OCI-LY1 (cell line): ENCODE measurements at regions not wholly inside any gene's neighbourhood (a gene's known extent, or its start where the extent isn't known, plus 50 kb on each side); places are given as distances from the start of the nearest gene placed in this dataset.
A peak's percentile ranks its signal among the peaks of the same experiment; 100 is the strongest.

Experiments
- H2AFZ ChIP-seq: fragments of 200-600 bp; sonication (generic), shearing (Covaris generic); 2 replicates; pipeline ENCODE4 v1.6.0; 2014; ENCODE audit warnings: antibody characterized with exemption, mild to moderate bottlenecking, low read length
- H3F3A ChIP-seq: fragments of 200-600 bp; sonication (generic), shearing (Covaris generic); 2 replicates; pipeline ENCODE4 v1.6.0; 2014; ENCODE audit warnings: mild to moderate bottlenecking, antibody characterized with exemption, low read length, moderate library complexity; ENCODE audit not compliant: insufficient read depth
- H3K27ac ChIP-seq: fragments of 200-600 bp; sonication (generic); 2 replicates; pipeline ENCODE4 v1.5.1; 2014; ENCODE audit warnings: low read length, mixed run types, mild to moderate bottlenecking, low read depth; ENCODE audit not compliant: poor library complexity, severe bottlenecking
- H3K27me3 ChIP-seq: fragments of 200-600 bp; sonication (generic); 2 replicates; pipeline ENCODE4 v1.6.0; 2014; ENCODE audit warnings: antibody characterized with exemption, mild to moderate bottlenecking, low read length, moderate library complexity; ENCODE audit not compliant: insufficient read depth
- H3K36me3 ChIP-seq: fragments of 200-600 bp; sonication (generic); 2 replicates; pipeline ENCODE4 v1.6.1; 2014; ENCODE audit warnings: mild to moderate bottlenecking, antibody characterized with exemption, low read length, moderate library complexity, mixed read lengths; ENCODE audit not compliant: insufficient read depth
- H3K4me1 ChIP-seq: fragments of 200-600 bp; sonication (generic); 2 replicates; pipeline ENCODE4 v1.5.1; 2014; ENCODE audit warnings: mild to moderate bottlenecking, low read length, moderate library complexity; ENCODE audit not compliant: insufficient read depth, severe bottlenecking
- H3K4me2 ChIP-seq: fragments of 200-600 bp; sonication (generic), shearing (Covaris generic); 2 replicates; pipeline ENCODE4 v1.6.1; 2014; ENCODE audit warnings: low read length
- H3K4me3 ChIP-seq: fragments of 200-600 bp; sonication (generic); 2 replicates; pipeline ENCODE4 v1.5.1; 2014; ENCODE audit warnings: low read length, low read depth, mild to moderate bottlenecking, mixed read lengths; ENCODE audit not compliant: poor library complexity, severe bottlenecking
- H3K79me2 ChIP-seq: fragments of 200-600 bp; shearing (Covaris generic); 2 replicates; pipeline ENCODE4 v1.6.1; 2016; ENCODE audit warnings: mixed run types, low read length, mixed read lengths; ENCODE audit not compliant: insufficient read depth
- H3K9ac ChIP-seq: fragments of 200-600 bp; sonication (generic), shearing (Covaris generic); 2 replicates; pipeline ENCODE4 v1.6.1; 2014; ENCODE audit warnings: mild to moderate bottlenecking, low read length, mixed read lengths
- H3K9me2 ChIP-seq: fragments of 200-600 bp; sonication (generic), shearing (Covaris generic); 2 replicates; pipeline ENCODE4 v1.6.1; 2014; ENCODE audit warnings: low read depth, mild to moderate bottlenecking, low read length, mixed read lengths
- H3K9me3 ChIP-seq: fragments of 200-600 bp; shearing (Covaris generic); 2 replicates; pipeline ENCODE4 v1.6.1; 2014; ENCODE audit warnings: low read length, mixed read lengths
- H4K20me1 ChIP-seq: fragments of 200-600 bp; sonication (generic), shearing (Covaris generic); 2 replicates; pipeline ENCODE4 v1.6.0; 2016; ENCODE audit warnings: mild to moderate bottlenecking, low read length; ENCODE audit not compliant: insufficient read depth
- CTCF ChIP-seq: fragments of 200-600 bp; sonication (generic), shearing (Covaris generic); IDR thresholded peaks from 2 replicates; pipeline ENCODE4 v1.5.1; 2017; ENCODE audit warnings: mild to moderate bottlenecking, antibody characterized with exemption, low read length, moderate library complexity, mixed read lengths
- EZH2 ChIP-seq: fragments of 200-600 bp; sonication (generic), shearing (Covaris generic); IDR thresholded peaks from 2 replicates; pipeline ENCODE4 v1.8.0; 2017; ENCODE audit warnings: borderline replicate concordance, mixed run types, mild to moderate bottlenecking, antibody characterized with exemption, low read length, moderate library complexity, mixed read lengths

GRCh38 chr5:124315741-124316415 lies 430.6 kb downstream of the ZNF608 start:
- no peaks in the 10 kb centered on the region for H3K36me3 ChIP-seq
- H3F3A ChIP-seq, result no peaks in the 10 kb centered on the region
- no peaks in the 10 kb centered on the region for H3K9me2 ChIP-seq
- H2AFZ ChIP-seq, result no peak overlapping the region
- H3K4me2 ChIP-seq, result no peak overlapping the region
- no peaks in the 10 kb centered on the region for H4K20me1 ChIP-seq
- H3K79me2 ChIP-seq, result no peaks in the 10 kb centered on the region
- H3K9ac ChIP-seq, result no peak overlapping the region
- H3K4me3 ChIP-seq, result no peak overlapping the region
- peaks cover 8% of the 10 kb centered on the region for H3K4me1 ChIP-seq
- no peaks in the 10 kb centered on the region for H3K9me3 ChIP-seq
- TF ChIP-seq CTCF, result no peak
- TF ChIP-seq EZH2, result no peak
- no peak overlapping the region for H3K27ac ChIP-seq
- H3K27me3 ChIP-seq, result no peaks in the 10 kb centered on the region

GRCh38 chr5:124310453-124310852 lies 436.0 kb downstream of the ZNF608 start:
- no peaks in the 10 kb centered on the region for H4K20me1 ChIP-seq
- no peaks in the 10 kb centered on the region for H3K36me3 ChIP-seq
- no peak overlapping the region for H3K27ac ChIP-seq
- H3K4me2 ChIP-seq, result no peak overlapping the region
- H3F3A ChIP-seq, result no peaks in the 10 kb centered on the region
- no peak for TF ChIP-seq EZH2
- TF ChIP-seq CTCF, result no peak
- H3K9ac ChIP-seq, result no peak overlapping the region
- H3K4me1 ChIP-seq, result peaks cover 11% of the 10 kb centered on the region
- no peak overlapping the region for H2AFZ ChIP-seq
- H3K9me2 ChIP-seq, result no peaks in the 10 kb centered on the region
- H3K79me2 ChIP-seq, result no peaks in the 10 kb centered on the region
- H3K9me3 ChIP-seq, result no peaks in the 10 kb centered on the region
- no peak overlapping the region for H3K4me3 ChIP-seq
- H3K27me3 ChIP-seq, result no peaks in the 10 kb centered on the region

GRCh38 chr5:124309241-124309980 lies 437.0 kb downstream of the ZNF608 start:
- TF ChIP-seq CTCF, result no peak
- TF ChIP-seq EZH2, result no peak
- H3F3A ChIP-seq, result no peaks in the 10 kb centered on the region
- no peaks in the 10 kb centered on the region for H3K27me3 ChIP-seq
- peak overlapping the region; percentile 41; the same call in 1 of the 2 replicates for H2AFZ ChIP-seq
- peaks cover 11% of the 10 kb centered on the region for H3K4me1 ChIP-seq
- H3K4me2 ChIP-seq, result no peak overlapping the region
- no peaks in the 10 kb centered on the region for H3K9me2 ChIP-seq
- no peaks in the 10 kb centered on the region for H3K36me3 ChIP-seq
- no peaks in the 10 kb centered on the region for H3K9me3 ChIP-seq
- H3K79me2 ChIP-seq, result no peaks in the 10 kb centered on the region
- no peak overlapping the region for H3K27ac ChIP-seq
- H4K20me1 ChIP-seq, result no peaks in the 10 kb centered on the region
- H3K9ac ChIP-seq, result no peak overlapping the region
- H3K4me3 ChIP-seq, result no peak overlapping the region
